ENCODE measurements at regions not wholly inside any gene's neighbourhood (a gene's known extent, or its start where the extent isn't known, plus 50 kb on each side); places are given as distances from the start of the nearest gene placed in this dataset.

DNA sequence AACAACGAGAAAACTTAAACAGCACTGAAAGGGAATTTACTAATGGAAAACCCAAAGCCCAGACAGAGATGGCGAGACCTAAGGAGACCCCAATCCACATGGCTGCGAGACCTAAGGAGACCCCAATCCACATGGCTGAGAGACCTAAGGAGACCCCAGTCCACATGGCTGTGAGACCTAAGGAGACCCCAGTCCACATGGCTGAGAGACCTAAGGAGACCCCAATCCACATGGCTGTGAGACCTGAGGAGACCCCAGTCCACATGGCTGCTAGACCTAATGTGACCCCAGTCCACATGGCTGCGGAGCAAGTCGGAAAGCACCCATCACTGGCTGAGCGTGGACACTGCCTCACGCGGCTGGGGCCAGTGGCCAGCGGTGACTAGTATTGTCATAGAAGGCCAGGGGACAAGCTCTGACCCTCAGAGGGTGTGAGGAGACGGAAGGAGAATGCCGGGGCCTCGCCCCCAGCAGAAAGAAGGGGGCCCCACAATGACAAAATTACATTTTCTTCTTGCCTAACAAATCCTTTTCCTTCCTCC lies 241.8 kb downstream of the C16orf95 start:
- FAIRE-seq = no peak

DNA sequence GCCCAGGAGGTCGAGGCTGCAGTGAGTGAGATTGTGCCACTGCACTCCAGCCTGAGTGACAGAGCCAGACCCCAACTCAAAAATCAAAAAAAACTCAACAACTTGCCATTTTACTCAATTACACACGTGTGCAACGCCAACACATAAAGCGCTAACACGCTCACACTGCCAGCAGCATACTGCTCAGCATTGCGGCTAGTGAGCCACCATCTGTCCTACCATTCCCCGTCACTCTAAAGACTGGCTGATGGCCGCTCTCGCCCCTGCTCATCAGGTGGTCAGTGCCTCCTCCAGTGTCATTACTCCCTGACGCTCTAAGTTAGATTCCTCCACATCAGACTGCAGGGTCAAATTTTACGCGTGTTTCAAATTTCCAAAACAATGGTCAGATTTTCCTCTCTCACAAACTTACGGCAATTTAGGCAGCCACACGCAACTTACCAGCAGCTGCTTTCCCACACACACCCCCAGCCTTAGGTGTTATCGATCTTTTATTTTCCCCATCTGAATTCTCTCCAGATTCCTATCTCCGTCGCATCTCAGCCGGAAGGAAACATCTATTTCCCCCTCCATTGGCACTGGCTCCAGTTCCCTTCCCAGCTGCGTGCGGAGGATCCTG lies 240.8 kb downstream of the C16orf95 start:
- FAIRE-seq = no peak

DNA sequence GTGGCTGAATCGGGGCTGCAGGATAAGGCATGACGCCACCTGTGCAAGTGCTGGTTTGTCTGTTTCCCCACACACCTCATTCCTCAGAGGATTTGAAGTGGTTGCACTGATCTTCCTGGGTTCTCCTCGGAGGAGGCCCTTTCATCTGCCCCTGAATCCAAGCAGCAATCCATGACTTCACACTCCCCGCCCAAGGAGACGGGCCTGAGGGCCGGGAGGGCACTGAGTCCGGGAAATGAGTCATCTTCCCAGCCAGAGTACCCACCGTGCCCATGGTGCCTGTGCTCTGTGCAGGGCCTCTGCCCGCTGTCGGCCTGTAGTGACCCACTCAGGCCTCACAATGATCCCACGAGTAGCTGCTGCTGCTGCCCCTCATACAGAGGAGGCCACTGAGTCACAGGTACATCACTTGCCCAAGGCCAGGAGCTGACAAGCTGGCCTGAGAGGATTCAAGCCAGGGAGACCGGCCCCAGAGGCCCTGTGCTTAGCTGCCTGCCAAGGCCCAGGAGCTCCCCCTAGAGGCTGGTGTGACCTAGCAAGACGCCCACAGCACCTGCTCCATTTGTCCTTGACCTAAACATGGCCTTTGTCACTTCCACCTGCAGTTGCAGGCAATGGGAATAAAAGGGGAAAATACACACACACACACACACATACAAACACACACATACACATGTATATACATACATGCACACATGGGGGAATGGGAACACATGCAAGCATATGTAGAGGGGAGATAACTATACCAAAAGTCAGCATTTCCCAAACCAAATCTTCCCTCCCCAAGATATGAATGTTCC lies 240.0 kb downstream of the C16orf95 start:
- FAIRE-seq = no peak

DNA sequence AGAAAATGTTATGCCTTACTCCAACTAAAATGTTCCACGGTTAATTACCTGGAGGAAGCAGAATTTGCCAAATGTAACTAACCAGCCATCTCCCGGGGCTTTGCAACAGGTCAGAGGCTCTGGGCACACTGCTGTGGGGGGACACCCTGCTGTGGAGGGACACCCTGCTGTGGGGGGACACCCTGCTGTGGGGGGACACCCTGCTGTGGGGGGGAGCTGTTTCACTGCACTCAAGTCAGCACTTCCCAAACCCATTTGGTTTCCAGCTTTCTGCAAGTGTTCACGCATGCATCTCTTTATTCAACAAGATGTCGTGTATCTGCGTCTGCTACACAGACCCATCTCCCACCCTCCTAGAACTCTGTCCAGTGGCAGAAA lies 239.5 kb downstream of the C16orf95 start:
- no peak for FAIRE-seq

DNA sequence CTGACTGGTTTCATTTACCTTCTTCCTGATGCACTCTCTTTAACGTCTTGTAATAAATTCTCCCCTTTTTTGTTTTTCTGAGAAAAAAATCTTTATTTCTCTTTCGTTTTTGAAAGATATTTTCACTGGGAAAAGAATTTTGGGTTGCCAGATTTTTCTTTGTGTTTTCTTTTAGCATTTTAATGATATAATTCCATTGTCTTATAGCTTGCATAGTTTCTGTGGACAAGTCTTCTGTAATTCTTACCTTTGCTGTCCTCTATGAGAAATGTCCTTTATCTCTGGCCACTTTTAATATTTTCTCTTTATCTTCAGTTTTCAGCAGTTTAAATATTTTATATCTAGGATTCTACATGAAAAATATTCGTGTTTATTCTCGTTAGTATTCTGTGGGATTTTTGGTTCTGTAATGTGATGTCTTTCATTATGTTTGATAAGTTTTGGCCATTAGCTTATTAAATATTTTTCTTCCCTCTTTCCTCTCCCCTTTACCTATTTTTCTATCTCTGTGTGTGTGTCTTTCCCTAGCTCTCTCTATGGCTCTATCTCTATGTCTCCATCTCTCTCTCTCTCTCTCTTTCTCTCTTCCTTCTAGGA lies 236.5 kb downstream of the C16orf95 start:
- no peak for FAIRE-seq

DNA sequence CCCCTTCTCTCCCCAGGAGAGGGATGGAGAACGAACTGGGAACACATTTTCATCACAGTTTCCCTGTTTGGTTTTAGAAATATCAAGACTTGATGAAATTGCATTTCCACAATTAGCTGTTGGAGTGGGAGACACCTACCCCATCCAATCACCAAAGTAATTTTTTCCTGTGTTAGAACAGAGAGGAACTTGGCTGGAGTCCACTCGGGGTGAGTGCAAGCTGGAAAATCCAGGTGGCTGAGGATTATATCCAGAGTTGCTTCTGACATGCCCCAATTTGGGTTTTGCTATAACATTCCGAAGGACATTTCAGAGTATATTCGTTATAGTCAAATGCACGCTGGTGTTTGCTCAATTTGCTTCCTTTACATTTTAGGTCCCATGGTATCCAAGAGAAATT lies 231.8 kb downstream of the C16orf95 start:
- no peak for FAIRE-seq

DNA sequence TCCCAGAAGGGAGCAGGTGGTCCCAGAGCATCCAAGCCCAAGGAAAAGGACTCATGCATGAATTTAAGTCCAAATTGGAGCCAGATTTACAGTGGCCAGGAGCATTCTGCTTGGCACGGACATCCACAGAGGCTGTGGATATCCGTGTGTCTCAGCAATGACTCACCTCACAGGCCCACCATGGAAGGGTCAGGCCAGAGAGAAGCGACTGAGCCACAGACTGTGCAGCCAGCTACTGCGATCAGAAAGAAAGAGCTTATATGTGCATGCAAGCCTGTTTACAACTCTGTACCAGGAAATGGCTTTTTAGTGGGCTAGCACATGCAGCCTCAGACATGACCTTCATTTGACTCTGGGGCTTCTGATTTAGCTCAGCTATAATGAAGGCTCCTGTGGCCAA lies 231.0 kb downstream of the C16orf95 start:
- FAIRE-seq = no peak

DNA sequence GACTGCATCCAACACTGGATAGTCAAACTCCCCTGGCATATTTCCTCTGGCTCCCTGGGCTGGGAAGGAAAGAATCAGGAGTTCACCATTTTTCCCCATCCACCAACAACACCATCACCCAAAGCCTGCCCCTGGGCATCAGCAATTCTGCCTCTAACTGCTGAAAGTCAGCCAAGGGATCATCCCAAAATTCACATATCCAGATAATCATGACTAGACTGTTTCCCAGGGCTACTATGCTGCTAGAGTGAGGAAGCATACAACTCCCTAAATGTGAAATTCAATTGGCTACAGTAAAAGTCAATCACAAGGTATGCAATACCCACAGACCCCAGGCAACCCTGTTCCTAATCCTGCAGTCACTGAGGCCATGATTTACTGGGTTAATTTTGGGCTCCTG lies 230.6 kb downstream of the C16orf95 start:
- no peak for FAIRE-seq

DNA sequence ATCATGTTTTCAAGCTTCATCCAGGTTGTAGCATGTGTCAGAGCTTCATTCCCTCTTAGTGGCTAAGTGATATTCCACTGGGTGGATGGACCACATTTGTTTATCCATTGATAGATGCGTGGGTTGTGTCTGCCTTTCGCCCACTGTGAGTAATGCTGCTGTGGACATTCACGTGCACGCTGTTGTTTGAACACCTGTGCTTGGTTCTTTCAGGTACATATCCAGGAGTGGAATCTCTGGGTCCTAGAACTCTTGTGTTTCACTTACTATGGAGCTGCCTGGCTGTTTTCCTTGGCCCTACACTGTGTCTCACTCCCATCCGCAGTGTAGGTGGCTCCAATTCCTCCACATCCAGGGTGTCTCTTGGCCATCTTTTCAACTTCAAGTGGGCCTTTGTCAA lies 224.2 kb downstream of the C16orf95 start:
- no peak for FAIRE-seq

DNA sequence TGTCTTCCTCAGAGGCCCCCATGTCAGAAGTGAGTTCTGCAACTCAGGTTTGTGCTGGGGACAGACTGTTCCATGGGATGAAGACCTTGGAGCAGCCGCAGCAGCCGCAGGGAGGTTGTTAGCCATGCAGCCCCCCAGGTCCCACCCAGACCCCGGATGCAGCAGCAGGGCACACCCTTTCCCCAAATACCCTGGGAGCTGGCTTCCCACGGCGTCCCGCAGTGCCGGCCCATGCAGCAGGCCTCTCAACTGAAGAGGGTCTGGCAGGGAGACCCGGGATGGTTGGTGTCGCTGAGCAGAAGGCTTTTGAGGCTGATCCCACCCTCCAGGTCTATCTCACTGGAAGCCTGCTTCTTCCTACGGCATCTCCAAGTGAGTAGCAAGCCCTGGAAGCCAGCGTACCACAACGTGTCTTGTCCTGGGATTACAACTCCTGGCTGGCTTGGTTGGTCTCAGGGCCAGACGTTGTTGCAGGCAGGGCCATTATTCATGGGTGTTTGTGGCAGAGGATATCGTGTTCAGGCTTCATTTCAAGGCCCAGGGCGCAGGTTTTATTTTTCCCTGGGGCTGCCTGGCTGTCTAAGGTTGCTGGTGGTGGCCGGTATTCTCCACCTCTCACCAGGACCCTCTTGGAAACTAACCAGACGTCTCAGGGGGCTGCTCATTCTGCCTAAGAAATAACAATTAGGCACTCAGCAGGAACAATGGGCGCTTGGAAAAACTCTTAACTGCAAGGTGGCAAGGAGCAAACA lies 223.2 kb downstream of the C16orf95 start:
- no peak for FAIRE-seq

DNA sequence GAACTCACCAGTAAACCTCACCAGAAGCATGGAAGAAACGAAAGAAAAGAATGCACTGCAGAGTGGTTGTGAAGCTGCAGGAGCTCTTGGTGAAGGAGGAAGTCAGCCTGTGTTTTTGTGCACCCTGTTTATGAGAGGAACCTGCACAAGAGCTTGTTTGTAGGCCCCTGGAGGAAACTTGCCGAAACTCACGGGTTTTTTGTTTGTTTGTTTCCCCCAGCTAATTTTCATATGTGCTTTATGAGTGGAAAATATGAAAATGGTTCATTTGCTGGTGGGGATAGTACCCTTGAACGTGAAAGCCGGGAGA lies 222.7 kb downstream of the C16orf95 start:
- no peak for FAIRE-seq

DNA sequence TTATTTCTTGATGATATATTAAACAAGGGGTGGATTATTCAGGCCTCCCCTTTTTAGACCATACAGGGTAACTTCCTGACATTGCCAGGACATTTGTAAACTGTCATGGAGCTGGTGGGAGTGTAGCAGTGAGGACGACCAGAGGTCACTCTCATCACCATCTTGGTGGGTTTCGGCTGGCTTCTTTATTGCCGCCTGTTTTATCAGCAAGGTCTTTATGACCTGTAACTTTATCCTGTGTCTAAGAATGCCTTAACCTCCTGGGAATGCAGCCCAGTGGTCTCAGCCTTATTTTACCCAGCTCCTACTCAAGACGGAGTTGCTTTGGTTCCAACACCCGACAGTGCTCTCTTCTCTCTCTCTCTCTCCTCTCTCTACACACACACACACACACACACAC lies 221.9 kb downstream of the C16orf95 start:
- FAIRE-seq = no peak

DNA sequence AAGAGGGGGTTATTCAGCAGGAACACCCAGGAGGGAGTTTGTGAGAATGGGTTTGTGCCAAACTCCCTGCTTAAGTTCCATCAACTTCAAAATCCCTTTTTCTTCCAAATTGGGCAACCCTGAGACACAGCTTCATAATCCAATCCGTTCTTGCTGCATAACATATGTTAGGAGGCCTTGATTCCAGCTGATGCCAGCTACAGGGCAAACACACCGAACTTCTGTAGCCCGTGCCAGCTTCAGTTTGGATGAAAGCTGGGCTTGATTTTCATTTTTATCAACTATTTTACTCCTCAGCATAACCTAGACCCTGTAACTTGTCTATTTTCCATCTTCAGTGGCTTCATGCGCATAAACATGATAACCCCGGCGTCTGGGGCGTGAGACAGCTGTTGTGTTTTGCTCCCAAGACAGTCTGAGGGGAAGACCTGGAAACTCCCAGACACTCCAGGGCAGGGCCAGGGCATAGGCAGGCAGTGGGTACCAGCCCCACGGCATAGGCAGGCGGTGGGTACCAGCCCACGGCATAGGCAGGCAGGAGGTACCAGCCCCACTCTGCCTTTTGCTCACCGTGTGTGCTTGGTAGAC lies 220.4 kb downstream of the C16orf95 start:
- no peak for FAIRE-seq

DNA sequence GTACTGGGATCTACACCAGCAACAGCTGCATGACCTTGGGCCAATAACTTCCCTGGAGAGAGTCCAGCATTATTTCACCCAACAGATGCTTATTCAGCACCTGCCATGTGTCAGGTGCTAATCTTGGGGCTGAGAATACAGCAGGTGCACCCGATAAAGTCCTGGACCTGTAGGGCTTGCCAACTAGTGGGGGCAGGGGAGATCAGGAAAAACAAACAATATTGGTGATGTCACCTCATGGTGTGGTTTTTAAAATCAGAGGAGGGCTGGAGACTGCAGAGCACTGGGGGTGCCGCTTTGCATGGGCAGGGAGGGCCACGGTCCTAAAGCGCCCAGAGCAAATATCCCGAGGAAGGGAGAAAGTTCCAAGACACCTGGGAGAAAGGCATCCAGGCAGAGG lies 218.8 kb downstream of the C16orf95 start:
- FAIRE-seq = no peak

DNA sequence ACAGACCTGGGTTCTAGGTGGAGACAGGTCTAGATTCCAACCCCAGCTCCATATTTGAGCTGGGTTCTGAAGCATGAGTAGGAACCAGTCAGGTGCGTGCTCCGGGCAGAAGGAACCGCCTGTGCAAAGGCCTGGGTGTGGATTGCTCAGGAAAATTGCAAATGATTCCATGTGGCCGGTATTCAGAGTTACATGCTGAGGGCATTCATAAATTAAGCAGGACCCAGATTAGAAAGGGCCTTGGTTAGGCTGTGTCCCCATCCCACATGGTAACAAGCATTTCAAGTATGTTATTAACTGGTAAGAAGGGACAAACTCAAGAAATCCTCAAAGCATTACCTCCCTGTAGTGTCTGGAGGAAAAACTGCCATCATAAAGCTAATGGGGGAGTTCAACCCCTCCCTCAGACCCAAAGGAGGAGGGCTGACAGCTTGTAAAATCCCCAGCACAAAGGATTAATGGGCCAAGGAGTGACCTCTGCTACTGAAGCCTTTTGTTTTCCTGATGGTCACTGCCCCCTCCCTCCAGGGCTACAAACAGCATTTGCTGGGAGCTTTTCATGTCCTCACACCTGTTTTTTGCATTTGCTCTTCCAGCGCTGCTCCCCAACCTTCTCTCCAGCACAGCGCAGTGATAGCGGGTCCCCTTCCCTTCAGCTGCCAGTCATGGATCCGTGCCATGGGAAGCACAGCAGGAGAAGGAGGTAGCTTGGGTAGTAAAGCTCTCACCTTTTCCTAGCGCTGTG lies 218.0 kb downstream of the C16orf95 start:
- FAIRE-seq = no peak

DNA sequence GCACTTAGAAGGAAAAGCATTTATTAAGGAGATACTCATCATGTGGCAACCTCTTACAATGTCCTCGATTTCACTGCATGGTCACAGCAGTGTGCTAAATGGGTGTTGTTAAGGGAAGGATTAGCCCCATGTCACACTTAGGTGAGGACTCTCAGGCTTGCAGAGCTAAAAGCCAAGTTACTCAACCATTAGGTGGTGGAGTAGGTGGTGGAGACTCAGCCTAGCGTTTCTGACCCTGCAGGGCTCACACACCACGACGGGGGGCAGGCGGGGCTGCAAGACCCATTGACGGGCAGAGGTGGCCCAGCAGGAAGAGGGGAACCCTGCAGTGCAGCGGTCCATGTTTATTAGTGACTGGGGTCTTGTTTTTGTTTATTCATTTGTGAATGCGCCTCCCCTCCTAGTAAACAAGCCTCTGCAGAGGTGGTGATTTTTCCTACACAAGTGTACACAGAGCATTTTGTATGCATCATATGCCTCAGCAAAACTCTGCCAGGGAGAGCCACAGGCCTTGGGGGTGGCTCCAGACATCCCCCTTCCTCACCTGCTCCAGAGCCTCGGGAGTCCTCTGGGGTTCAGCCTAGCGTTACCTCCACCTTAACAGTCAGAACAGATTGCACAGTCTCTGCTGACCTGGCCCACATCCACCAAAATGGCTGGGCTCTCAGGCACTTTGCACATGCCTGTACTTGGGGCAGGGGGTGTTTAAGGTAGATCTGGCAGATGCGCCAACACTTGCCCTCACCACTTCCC lies 216.7 kb downstream of the C16orf95 start:
- FAIRE-seq = no peak

DNA sequence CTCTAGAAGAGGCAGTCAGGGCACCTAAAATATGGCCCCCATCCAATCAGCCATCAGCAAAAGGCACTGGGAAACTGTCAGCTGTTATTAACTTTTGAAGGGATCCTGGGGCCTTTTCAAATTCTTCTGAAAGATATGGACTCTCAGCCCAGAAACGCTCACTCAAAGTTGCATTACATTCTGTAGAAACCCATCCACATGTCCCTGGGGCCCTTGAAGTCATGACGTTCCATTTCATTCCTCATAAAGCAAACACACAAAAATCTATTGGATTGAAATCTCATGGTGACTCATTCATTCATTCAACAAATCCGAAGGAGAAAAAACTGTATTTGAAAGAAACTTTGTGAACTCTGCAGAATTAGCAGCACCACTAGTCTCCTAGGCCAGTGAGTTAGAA lies 215.3 kb downstream of the C16orf95 start:
- FAIRE-seq = no peak

DNA sequence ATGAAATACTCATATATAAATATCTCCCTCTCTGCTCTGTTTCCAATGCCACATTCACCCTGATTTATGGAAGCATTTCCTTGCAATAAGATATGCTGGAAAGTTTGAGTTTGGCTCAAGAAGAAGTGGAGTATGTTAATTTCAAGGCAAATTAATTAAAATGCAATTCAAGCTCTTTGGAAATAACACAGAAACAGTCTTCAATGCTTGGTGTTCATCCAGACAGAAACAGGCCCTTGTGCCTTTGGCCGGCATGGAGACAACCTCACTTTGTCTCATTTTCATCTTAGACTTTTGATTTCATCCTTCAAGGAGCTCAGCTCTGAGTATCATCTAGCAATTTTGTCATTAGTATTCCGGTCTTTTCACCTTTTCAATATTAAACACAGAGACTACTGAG lies 210.0 kb downstream of the C16orf95 start:
- FAIRE-seq = no peak

DNA sequence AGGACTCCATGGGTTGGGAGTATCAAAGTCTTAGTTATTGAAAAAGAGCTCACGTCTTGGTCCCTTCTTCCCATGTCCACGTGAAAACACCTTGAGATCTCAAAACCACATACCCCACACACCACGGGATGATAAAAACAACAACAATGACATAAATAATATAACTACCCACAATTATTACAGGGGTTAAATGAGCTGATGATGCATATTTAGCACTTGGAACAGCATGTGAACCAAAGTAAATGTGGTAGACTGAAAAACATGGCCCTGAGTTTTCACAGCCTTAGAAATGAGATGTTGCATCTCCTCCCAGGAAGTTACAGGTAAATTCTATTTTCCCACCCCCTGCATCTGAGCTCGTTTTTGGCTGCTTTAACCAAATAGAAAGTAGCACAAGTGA lies 208.9 kb downstream of the C16orf95 start:
- FAIRE-seq = no peak

DNA sequence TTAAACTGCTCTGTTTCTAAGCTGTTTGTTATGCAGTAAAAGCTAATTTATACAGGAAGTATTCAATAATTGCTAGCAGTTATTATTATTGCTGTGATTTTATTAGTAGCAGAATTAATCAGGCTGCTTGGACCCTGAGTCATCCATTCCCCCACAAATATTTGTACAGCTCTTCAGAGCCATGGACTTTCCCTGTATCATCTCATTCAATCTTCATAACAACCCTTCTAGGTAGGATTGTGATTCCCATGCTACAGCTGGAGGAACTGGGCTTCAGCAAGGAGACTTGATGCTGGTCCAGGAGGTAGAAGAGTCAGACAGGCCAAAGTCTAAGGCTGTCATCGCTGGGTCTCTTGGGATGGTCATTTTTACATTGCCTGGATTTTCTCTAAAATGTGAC lies 208.3 kb downstream of the C16orf95 start:
- FAIRE-seq = no peak

DNA sequence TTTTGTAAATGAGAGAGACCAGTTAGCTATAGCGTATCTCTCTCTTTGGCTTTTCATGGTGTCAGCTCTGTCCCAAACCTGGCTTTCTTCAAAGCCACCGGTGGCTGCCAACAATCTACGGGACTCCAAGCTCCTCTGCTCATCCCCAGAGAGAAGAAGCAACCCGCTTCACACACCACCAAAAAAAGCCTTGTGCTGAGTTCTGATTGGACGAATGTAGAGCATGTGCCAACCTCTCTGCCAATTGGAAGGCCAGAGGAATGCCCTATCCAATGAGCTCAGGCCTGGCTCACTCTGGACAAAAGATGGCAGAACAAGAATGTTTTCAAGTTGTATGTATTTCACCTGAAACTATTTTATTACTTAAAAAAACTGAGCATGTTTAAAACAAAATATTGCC lies 202.4 kb downstream of the C16orf95 start:
- no peak for FAIRE-seq

DNA sequence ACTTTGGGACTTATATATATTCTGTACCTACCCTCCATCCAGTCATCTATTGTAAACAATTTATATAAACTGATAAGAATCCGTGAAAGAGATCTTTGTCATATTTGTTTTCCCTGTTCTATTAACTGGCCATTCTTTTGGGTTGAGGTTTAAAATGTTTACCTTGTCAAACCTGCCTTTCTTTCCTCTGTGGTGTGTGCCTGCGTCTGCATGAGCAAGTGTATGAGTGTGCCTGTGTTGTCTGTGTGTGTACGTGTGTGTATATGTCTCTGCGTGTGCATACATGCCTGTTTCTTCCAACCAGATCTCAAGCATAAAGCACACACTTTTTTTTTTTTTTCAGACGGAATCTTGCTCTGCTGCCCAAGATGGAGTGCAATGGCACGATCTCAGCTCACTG lies 201.5 kb downstream of the C16orf95 start:
- no peak for FAIRE-seq
